ENCODE measurements at regions not wholly inside any gene's neighbourhood (a gene's known extent, or its start where the extent isn't known, plus 50 kb on each side); places are given as distances from the start of the nearest gene placed in this dataset.

- DNase-seq, result peak in 6 of 51 donors; percentile 1 to 7 (median 4)
Observed at GRCh38 chr18:44130376-44130942, 550.2 kb upstream of the SETBP1 start.

GRCh38 chr18:44133483-44133882 is 547.2 kb upstream of the SETBP1 start:
- no peak for DNase-seq

GRCh38 chr18:44134447-44134846 is 546.2 kb upstream of the SETBP1 start:
- DNase-seq, result no peak

- DNase-seq, result no peak
Observed at GRCh38 chr18:44135741-44136140, 544.9 kb upstream of the SETBP1 start.

- DNase-seq, result no peak
Observed at GRCh38 chr18:44136326-44136725, 544.4 kb upstream of the SETBP1 start.

GRCh38 chr18:44143072-44143471 is 537.6 kb upstream of the SETBP1 start:
- no peak for DNase-seq

GRCh38 chr18:44149706-44150105 is 531.0 kb upstream of the SETBP1 start:
- DNase-seq, result peak in 1 of 51 donors; percentile 8

- DNase-seq, result no peak
Observed at GRCh38 chr18:44153981-44154380, 526.7 kb upstream of the SETBP1 start.

- DNase-seq, result no peak
Observed at GRCh38 chr18:44156126-44156525, 524.6 kb upstream of the SETBP1 start.

GRCh38 chr18:44156776-44157335 is 523.8 kb upstream of the SETBP1 start:
- DNase-seq, result no peak

- no peak for DNase-seq
Observed at GRCh38 chr18:44170208-44170880, 510.3 kb upstream of the SETBP1 start.

GRCh38 chr18:44171301-44171700 is 509.4 kb upstream of the SETBP1 start:
- DNase-seq, result no peak

- DNase-seq, result no peak
Observed at GRCh38 chr18:44175891-44176290, 504.8 kb upstream of the SETBP1 start.

- DNase-seq, result no peak
Observed at GRCh38 chr18:44178476-44178875, 502.2 kb upstream of the SETBP1 start.

GRCh38 chr18:44179693-44180092 is 501.0 kb upstream of the SETBP1 start:
- no peak for DNase-seq

- DNase-seq, result no peak
Observed at GRCh38 chr18:44180683-44181082, 500.0 kb upstream of the SETBP1 start.

GRCh38 chr18:44181951-44182747 is 498.5 kb upstream of the SETBP1 start:
- no peak for DNase-seq

GRCh38 chr18:44186001-44186400 is 494.7 kb upstream of the SETBP1 start:
- no peak for DNase-seq

GRCh38 chr18:44187090-44187489 is 493.6 kb upstream of the SETBP1 start:
- no peak for DNase-seq

GRCh38 chr18:44195394-44196140 is 485.1 kb upstream of the SETBP1 start:
- no peak for DNase-seq

GRCh38 chr18:44197832-44198611 is 482.7 kb upstream of the SETBP1 start:
- no peak for DNase-seq
